IMR-90 (cell line): ENCODE measurements at regions not wholly inside any gene's neighbourhood (a gene's known extent, or its start where the extent isn't known, plus 50 kb on each side); places are given as distances from the start of the nearest gene placed in this dataset.

Source experiments
- ATAC-seq: fragments of 200-7000 bp; cut with Tn5 transposase; 2 replicates; pipeline ENCODE4 v1.9.1; 2020; ENCODE audit warnings: low read depth, mild to moderate bottlenecking, moderate library complexity
- BruUV-seq: library from RNA; stranded (reverse); fragments of 400-500 nt; replicated peaks from 2 replicates; lab custom pipeline; 2021; lab: Mats Ljungman, UMichigan
- CTCF ChIA-PET: fragments of 300-600 bp; formaldehyde crosslinking; extraction: SDS; loops from one replicate; lab custom pipeline; 2021; ENCODE audit warnings: antibody characterized with exemption; lab: Yijun Ruan, JAX
- POLR2A ChIA-PET: fragments of 300-600 bp; sonication (Branson Sonifier 250); formaldehyde crosslinking; loops from one replicate; lab custom pipeline; 2022; ENCODE audit warnings: antibody characterized with exemption; ENCODE audit not compliant: unreplicated experiment; lab: Charles Lee
- DNase-seq: peaks from one replicate; pipeline ENCODE4 v3.0.0; 2013
- H2AFZ ChIP-seq: replicated peaks from 2 replicates; pipeline ENCODE3; 2013; ENCODE audit warnings: low read length, mild to moderate bottlenecking; ENCODE audit not compliant: poor library complexity
- H2AK5ac ChIP-seq: 2 replicates; pipeline ENCODE4 v1.6.1; 2013; ENCODE audit warnings: low read depth, low read length, inconsistent platforms
- H2AK9ac ChIP-seq: replicated peaks from 2 replicates; pipeline ENCODE3; 2013; ENCODE audit warnings: mild to moderate bottlenecking, low read depth, low read length, moderate library complexity; ENCODE audit not compliant: poor library complexity
- H2BK120ac ChIP-seq: 2 replicates; pipeline ENCODE4 v1.6.1; 2013; ENCODE audit warnings: low read depth, low read length, inconsistent platforms
- H2BK15ac ChIP-seq: 3 replicates; pipeline ENCODE4 v1.6.1; 2013; ENCODE audit warnings: low read depth, low read length, inconsistent platforms
- H2BK20ac ChIP-seq: 2 replicates; pipeline ENCODE4 v1.6.1; 2013; ENCODE audit warnings: low read depth, mild to moderate bottlenecking, inconsistent platforms, low read length, moderate library complexity
- H2BK5ac ChIP-seq: 2 replicates; pipeline ENCODE4 v1.6.1; 2013; ENCODE audit warnings: mild to moderate bottlenecking, low read depth, low read length, inconsistent platforms; ENCODE audit not compliant: poor library complexity, severe bottlenecking
- H3K14ac ChIP-seq: replicated peaks from 2 replicates; pipeline ENCODE4 v1.6.1; 2013; ENCODE audit warnings: low read depth, low read length, inconsistent platforms
- H3K18ac ChIP-seq: 2 replicates; pipeline ENCODE4 v1.6.1; 2013; ENCODE audit warnings: low read depth, low read length, control low read depth
- H3K23ac ChIP-seq: 2 replicates; pipeline ENCODE4 v1.6.1; 2013; ENCODE audit warnings: low read depth, low read length, inconsistent platforms
- H3K27ac ChIP-seq: 2 replicates; pipeline ENCODE4 v1.5.1; 2013; ENCODE audit warnings: mild to moderate bottlenecking, control low read depth, low read length; ENCODE audit not compliant: insufficient read depth
- H3K27me3 ChIP-seq: 2 replicates; pipeline ENCODE4 v1.6.1; 2013; ENCODE audit warnings: low read length; ENCODE audit not compliant: control insufficient read depth, insufficient read depth
- H3K36me3 ChIP-seq: 2 replicates; pipeline ENCODE4 v1.6.1; 2013; ENCODE audit warnings: low read length, mixed read lengths; ENCODE audit not compliant: control insufficient read depth, insufficient read depth
- H3K4ac ChIP-seq: 2 replicates; pipeline ENCODE4 v1.6.1; 2013; ENCODE audit warnings: low read depth, low read length, inconsistent platforms
- H3K4me1 ChIP-seq: 2 replicates; pipeline ENCODE4 v1.6.1; 2013; ENCODE audit warnings: low read length, mixed read lengths; ENCODE audit not compliant: control insufficient read depth, insufficient read depth
- H3K4me2 ChIP-seq: 2 replicates; pipeline ENCODE4 v1.6.1; 2013; ENCODE audit warnings: low read depth, mild to moderate bottlenecking, control low read depth, low read length, moderate library complexity
- H3K4me3 ChIP-seq: 2 replicates; pipeline ENCODE4 v1.5.1; 2013; ENCODE audit warnings: low read depth, mild to moderate bottlenecking, control low read depth, low read length, moderate library complexity; ENCODE audit not compliant: insufficient read depth
- H3K56ac ChIP-seq: 2 replicates; pipeline ENCODE4 v1.6.1; 2013; ENCODE audit warnings: low read length, inconsistent platforms; ENCODE audit not compliant: insufficient read depth; ENCODE audit errors: extremely low read depth
- H3K79me1 ChIP-seq, 2 experiments: 2 replicates each; pipeline ENCODE4 v1.6.1; 2013; ENCODE audit warnings: low read length in 2 of 2, inconsistent platforms in 1 of 2, low read depth in 1 of 2
- H3K9ac ChIP-seq: 2 replicates; pipeline ENCODE4 v1.6.1; 2013; ENCODE audit warnings: low read depth, low read length, control low read depth
- H3K9me1 ChIP-seq: 2 replicates; pipeline ENCODE4 v1.6.1; 2013; ENCODE audit warnings: low read length, inconsistent platforms; ENCODE audit not compliant: insufficient read depth
- H3K9me3 ChIP-seq: 2 replicates; pipeline ENCODE4 v1.6.1; 2013; ENCODE audit warnings: low read length; ENCODE audit not compliant: control insufficient read depth, insufficient read depth
- H4K20me1 ChIP-seq: 2 replicates; pipeline ENCODE4 v1.6.1; 2013; ENCODE audit warnings: low read length, inconsistent platforms; ENCODE audit not compliant: insufficient read depth
- H4K5ac ChIP-seq: 2 replicates; pipeline ENCODE4 v1.6.1; 2013; ENCODE audit warnings: mild to moderate bottlenecking, low read depth, low read length, control low read depth
- H4K8ac ChIP-seq, 2 experiments: 2 replicates each; pipeline ENCODE4 v1.6.1; 2013; ENCODE audit warnings: low read depth in 2 of 2, low read length in 2 of 2, control low read depth in 1 of 2, inconsistent platforms in 1 of 2
- H4K91ac ChIP-seq: 2 replicates; pipeline ENCODE4 v1.6.1; 2013; ENCODE audit warnings: low read depth, low read length, inconsistent platforms; ENCODE audit not compliant: insufficient read depth
- CEBPB ChIP-seq: IDR thresholded peaks from 2 replicates; pipeline ENCODE4 v1.6.1; 2012; ENCODE audit warnings: low read depth, low read length, improper control_type of control experiment
- MAFK ChIP-seq: IDR thresholded peaks from 2 replicates; pipeline ENCODE4 v1.6.1; 2012; ENCODE audit warnings: low read depth, low read length, improper control_type of control experiment
- MAZ ChIP-seq: IDR thresholded peaks from 2 replicates; pipeline ENCODE4 v1.6.1; 2012; ENCODE audit warnings: low read depth, mild to moderate bottlenecking, low read length, improper control_type of control experiment, moderate library complexity, borderline replicate concordance
- NFE2L2 ChIP-seq: fragments of 150-350 bp; IDR thresholded peaks from 2 replicates; pipeline ENCODE4 v1.6.1; 2016; ENCODE audit warnings: low read depth, mild to moderate bottlenecking, low read length
- POLR2A ChIP-seq: IDR thresholded peaks from 2 replicates; pipeline ENCODE4 v1.6.1; 2012; ENCODE audit warnings: mild to moderate bottlenecking, low read depth, low read length
- RAD21 ChIP-seq: IDR thresholded peaks from 2 replicates; pipeline ENCODE4 v1.6.1; 2012; ENCODE audit warnings: low read length, improper control_type of control experiment
- RFX5 ChIP-seq: IDR thresholded peaks from 2 replicates; pipeline ENCODE4 v1.8.0; 2012; ENCODE audit warnings: low read depth, mild to moderate bottlenecking, low read length, moderate library complexity
- SMC3 ChIP-seq: fragments of 150-350 bp; IDR thresholded peaks from 2 replicates; pipeline ENCODE4 v1.6.1; 2016; ENCODE audit warnings: low read depth, mild to moderate bottlenecking, antibody characterized with exemption, low read length, moderate library complexity
- WGBS, 2 experiments: methylation state at CpG; one replicate each; pipeline versions ENCODE4 v1.1.5 to v1.1.7; 2013; ENCODE audit warnings: missing lambda C conversion rate in 2 of 2; ENCODE audit not compliant: insufficient read length in 1 of 2; ENCODE audit errors: extremely low coverage in 2 of 2; 5-methylcytosine and 5-hydroxymethylcytosine counted together
- dilution Hi-C: fragments of 300-500 bp; cut with HindIII; formaldehyde crosslinking; loops from one replicate; pipeline ENCODE4 v1.14.3; 2018; ENCODE audit warnings: low sequenced_read_pairs; ENCODE audit not compliant: unreplicated experiment
- in situ Hi-C: fragments of 300-500 bp; cut with MboI; formaldehyde crosslinking; loops from 3 replicates; pipeline ENCODE4 v1.14.3; 2019; ENCODE audit warnings: low sequenced_read_pairs, inconsistent platforms, mixed read lengths
- intact Hi-C: fragments of 100-400 bp; cut with micrococcal nuclease; formaldehyde crosslinking; loops from 2 replicates; pipeline ENCODE4 v1.10.0; 2022
- TF ChIP-seq, protein P1 (sequence below): fragments of 150-350 bp; IDR thresholded peaks from 2 replicates; pipeline ENCODE4 v1.6.1; 2016; ENCODE audit warnings: low read depth, mild to moderate bottlenecking, low read length, moderate library complexity, borderline replicate concordance
- TF ChIP-seq, protein P2 (sequence below): conservative IDR thresholded peaks from 2 replicates; pipeline ENCODE4 v1.5.1; 2012; ENCODE audit warnings: mild to moderate bottlenecking, low read depth, low read length, improper control_type of control experiment

DNA sequence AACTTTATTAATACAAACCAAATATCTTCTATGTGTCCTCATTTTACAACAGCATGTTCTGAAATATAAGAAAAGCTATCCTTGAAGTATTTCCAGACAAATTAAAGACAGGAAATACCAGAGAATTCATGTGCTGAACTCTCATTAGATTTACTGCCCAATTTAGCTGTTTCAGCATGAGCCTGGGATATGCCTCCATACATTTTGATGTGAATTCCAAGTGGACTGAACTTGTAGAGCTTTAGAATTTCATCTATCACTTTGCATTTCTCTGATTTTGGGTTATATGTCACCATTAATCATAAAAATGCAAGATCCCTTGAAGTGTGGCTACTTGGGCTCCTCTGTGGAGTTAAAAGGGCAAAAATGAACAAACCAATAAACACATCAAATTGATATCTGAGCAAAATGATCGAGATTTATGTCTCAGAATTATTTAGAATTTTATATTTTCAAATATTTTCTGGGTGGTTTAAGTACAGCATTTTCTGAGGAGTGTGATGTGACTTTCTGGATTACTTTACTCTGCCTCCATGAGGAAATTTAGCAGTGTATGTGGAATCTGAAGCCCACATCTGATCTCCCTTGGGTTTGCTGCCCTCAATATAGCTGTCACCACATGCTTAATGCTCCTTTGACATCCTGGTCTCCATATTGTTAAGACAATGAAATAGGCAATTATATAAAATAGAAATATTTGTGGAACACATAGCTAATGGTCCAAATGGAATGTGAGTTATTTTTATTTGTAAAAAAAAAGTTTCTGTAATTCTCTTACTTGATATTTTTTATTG, 206.6 kb upstream of the RBMS1 start:
- no peaks in the 10 kb centered on the region for H3K36me3 ChIP-seq
- intact Hi-C loops (no loop called here), dilution Hi-C loops (no loop called here), in situ Hi-C loops (no loop called here)
- no CpG with 5 or more reads among the region's 1 CpG for WGBS, 2 experiments
- POLR2A ChIA-PET, result no interaction called here
- H4K5ac ChIP-seq, result no peak overlapping the region
- no peak; the same call in 1 of the 2 replicates for ATAC-seq
- H3K4me1 ChIP-seq, result peaks cover 9% of the 10 kb centered on the region
- peaks cover 8% of the 10 kb centered on the region; the same call in 1 of the 2 replicates for H3K9me1 ChIP-seq
- no TSS peak for BruUV-seq
- CTCF ChIA-PET, result interaction anchor here (0.7 kb wide), 1 partner anchor 16 kb away, joined by 3 read pairs; no protein-coding TSS in a partner anchor
- H2BK120ac ChIP-seq, result no peak overlapping the region
- H3K4ac ChIP-seq, result no peak overlapping the region
- H3K27ac ChIP-seq, result no peak overlapping the region
- no peak overlapping the region for H3K4me3 ChIP-seq
- H3K27me3 ChIP-seq, result no peaks in the 10 kb centered on the region
- H2AK5ac ChIP-seq, result no peak overlapping the region
- no peak overlapping the region for H2BK15ac ChIP-seq
- H2AK9ac ChIP-seq, result no peak overlapping the region
- no peak overlapping the region for H4K8ac ChIP-seq
- no peak overlapping the region for H3K4me2 ChIP-seq
- H4K20me1 ChIP-seq, result no peaks in the 10 kb centered on the region
- H2AFZ ChIP-seq, result no peak overlapping the region
- H3K9ac ChIP-seq, result no peak overlapping the region
- no peak overlapping the region for H3K56ac ChIP-seq
- H3K79me1 ChIP-seq, result no peaks in the 10 kb centered on the region
- H2BK20ac ChIP-seq, result no peak overlapping the region
- H3K14ac ChIP-seq, result no peak overlapping the region
- H2BK5ac ChIP-seq, result no peak overlapping the region
- no peak for TF ChIP-seq RFX5
- no peak for TF ChIP-seq POLR2A
- no peak for TF ChIP-seq CEBPB
- TF ChIP-seq, protein P1, sequence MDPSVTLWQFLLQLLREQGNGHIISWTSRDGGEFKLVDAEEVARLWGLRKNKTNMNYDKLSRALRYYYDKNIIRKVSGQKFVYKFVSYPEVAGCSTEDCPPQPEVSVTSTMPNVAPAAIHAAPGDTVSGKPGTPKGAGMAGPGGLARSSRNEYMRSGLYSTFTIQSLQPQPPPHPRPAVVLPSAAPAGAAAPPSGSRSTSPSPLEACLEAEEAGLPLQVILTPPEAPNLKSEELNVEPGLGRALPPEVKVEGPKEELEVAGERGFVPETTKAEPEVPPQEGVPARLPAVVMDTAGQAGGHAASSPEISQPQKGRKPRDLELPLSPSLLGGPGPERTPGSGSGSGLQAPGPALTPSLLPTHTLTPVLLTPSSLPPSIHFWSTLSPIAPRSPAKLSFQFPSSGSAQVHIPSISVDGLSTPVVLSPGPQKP, result no peak
- no peak for TF ChIP-seq MAFK
- no peak for TF ChIP-seq NFE2L2
- TF ChIP-seq MAZ, result no peak
- no peak for TF ChIP-seq SMC3
- TF ChIP-seq RAD21, result no peak
- TF ChIP-seq, protein P2, sequence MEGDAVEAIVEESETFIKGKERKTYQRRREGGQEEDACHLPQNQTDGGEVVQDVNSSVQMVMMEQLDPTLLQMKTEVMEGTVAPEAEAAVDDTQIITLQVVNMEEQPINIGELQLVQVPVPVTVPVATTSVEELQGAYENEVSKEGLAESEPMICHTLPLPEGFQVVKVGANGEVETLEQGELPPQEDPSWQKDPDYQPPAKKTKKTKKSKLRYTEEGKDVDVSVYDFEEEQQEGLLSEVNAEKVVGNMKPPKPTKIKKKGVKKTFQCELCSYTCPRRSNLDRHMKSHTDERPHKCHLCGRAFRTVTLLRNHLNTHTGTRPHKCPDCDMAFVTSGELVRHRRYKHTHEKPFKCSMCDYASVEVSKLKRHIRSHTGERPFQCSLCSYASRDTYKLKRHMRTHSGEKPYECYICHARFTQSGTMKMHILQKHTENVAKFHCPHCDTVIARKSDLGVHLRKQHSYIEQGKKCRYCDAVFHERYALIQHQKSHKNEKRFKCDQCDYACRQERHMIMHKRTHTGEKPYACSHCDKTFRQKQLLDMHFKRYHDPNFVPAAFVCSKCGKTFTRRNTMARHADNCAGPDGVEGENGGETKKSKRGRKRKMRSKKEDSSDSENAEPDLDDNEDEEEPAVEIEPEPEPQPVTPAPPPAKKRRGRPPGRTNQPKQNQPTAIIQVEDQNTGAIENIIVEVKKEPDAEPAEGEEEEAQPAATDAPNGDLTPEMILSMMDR, result no peak
- H4K91ac ChIP-seq, result no peak overlapping the region
- no peak for DNase-seq
- no peak overlapping the region for H3K23ac ChIP-seq
- H3K18ac ChIP-seq, result no peak overlapping the region
- H3K9me3 ChIP-seq, result no peaks in the 10 kb centered on the region
